HEK293 (cell line): ENCODE measurements at regions not wholly inside any gene's neighbourhood (a gene's known extent, or its start where the extent isn't known, plus 50 kb on each side); places are given as distances from the start of the nearest gene placed in this dataset.

Source experiments
- ATF2 ChIP-seq: fragments of 450-650 bp; formaldehyde crosslinking; IDR thresholded peaks from 2 replicates; pipeline ENCODE4 v1.5.1; 2016; ENCODE audit warnings: missing biosample characterization, missing genetic modification characterization, low read depth
- MEIS1 ChIP-seq: sonication (generic); formaldehyde crosslinking; IDR thresholded peaks from 2 replicates; pipeline ENCODE4 v1.8.1; 2022; ENCODE audit warnings: missing genetic modification reagents, mild to moderate bottlenecking, borderline replicate concordance
- TCF7L2 ChIP-seq: IDR thresholded peaks from 2 replicates; pipeline ENCODE4 v1.6.1; 2011; ENCODE audit warnings: low read depth, mild to moderate bottlenecking, inconsistent platforms, low read length, moderate library complexity, borderline replicate concordance
- YY2 ChIP-seq: fragments of 450-650 bp; formaldehyde crosslinking; IDR thresholded peaks from 2 replicates; pipeline ENCODE4 v1.5.1; 2016; ENCODE audit warnings: missing biosample characterization, missing genetic modification characterization
- ZBTB11 ChIP-seq: fragments of 450-650 bp; formaldehyde crosslinking; conservative IDR thresholded peaks from 2 replicates; pipeline ENCODE4 v1.5.1; 2016; ENCODE audit warnings: low read depth, missing biosample characterization, missing genetic modification characterization
- ZEB2 ChIP-seq: fragments of 450-650 bp; formaldehyde crosslinking; IDR thresholded peaks from 2 replicates; pipeline ENCODE4 v1.5.1; 2016; ENCODE audit warnings: missing biosample characterization, missing genetic modification characterization
- ZNF121 ChIP-seq: fragments of 450-650 bp; formaldehyde crosslinking; IDR thresholded peaks from 2 replicates; pipeline ENCODE4 v1.5.1; 2016; ENCODE audit warnings: missing biosample characterization, missing genetic modification characterization
- ZNF18 ChIP-seq: fragments of 450-650 bp; formaldehyde crosslinking; IDR thresholded peaks from 2 replicates; pipeline ENCODE4 v1.5.1; 2016; ENCODE audit warnings: missing biosample characterization, missing genetic modification characterization
- ZNF48 ChIP-seq: fragments of 450-650 bp; formaldehyde crosslinking; IDR thresholded peaks from 2 replicates; pipeline ENCODE4 v1.5.1; 2016; ENCODE audit warnings: missing biosample characterization, missing genetic modification characterization
- ZNF514 ChIP-seq: fragments of 450-650 bp; formaldehyde crosslinking; IDR thresholded peaks from 2 replicates; pipeline ENCODE4 v1.5.1; 2016; ENCODE audit warnings: missing biosample characterization, missing genetic modification characterization
- ZNF660 ChIP-seq: fragments of 450-650 bp; IDR thresholded peaks from 2 replicates; pipeline ENCODE4 v1.5.1; 2018; ENCODE audit warnings: missing biosample characterization, mild to moderate bottlenecking, missing genetic modification characterization
- ZNF777 ChIP-seq: fragments of 450-650 bp; formaldehyde crosslinking; IDR thresholded peaks from 2 replicates; pipeline ENCODE4 v1.5.1; 2017; ENCODE audit warnings: missing biosample characterization, missing genetic modification characterization, borderline replicate concordance
- ZXDB ChIP-seq: fragments of 450-650 bp; formaldehyde crosslinking; IDR thresholded peaks from 2 replicates; pipeline ENCODE4 v1.5.1; 2016; ENCODE audit warnings: missing biosample characterization, missing genetic modification characterization
- TF ChIP-seq, protein P1 (sequence below): fragments of 450-650 bp; formaldehyde crosslinking; IDR thresholded peaks from 2 replicates; pipeline ENCODE4 v1.5.1; 2016; ENCODE audit warnings: missing biosample characterization, missing genetic modification characterization

DNA sequence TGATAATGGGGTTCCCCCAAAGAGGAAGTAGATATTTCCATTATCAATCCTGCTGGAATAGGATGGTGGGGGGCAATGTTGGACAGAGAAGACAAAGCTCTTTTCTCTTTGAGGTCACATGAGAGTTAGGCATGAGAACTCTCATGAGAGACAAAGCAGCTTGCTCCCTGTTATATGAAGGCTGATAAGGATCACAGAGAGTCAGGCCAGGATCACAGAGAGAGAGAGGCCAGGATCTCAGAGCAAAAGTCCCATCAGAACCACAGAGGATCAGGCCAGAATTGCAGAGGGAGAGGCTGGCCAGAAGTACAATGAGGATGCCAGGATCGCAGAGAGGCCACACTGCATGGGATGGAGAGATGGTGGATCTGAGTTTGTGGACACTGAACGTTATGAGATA lies 457.1 kb downstream of the LPIN1 start:
- TF ChIP-seq ZNF514 (tag by site-specific recombination) (no peak), MEIS1 (CRISPR knock-in tag) (no peak), ZNF660 (tag by site-specific recombination) (no peak), ZNF121 (tag by site-specific recombination) (no peak), ATF2 (no peak), ZNF777 (tag by site-specific recombination) (no peak), ZXDB (tag by site-specific recombination) (no peak), ZNF48 (no peak), ZBTB11 (no peak), ZEB2 (no peak), YY2 (no peak), TCF7L2 (no peak), ZNF18 (tag by site-specific recombination) (no peak)
- TF ChIP-seq, protein P1, sequence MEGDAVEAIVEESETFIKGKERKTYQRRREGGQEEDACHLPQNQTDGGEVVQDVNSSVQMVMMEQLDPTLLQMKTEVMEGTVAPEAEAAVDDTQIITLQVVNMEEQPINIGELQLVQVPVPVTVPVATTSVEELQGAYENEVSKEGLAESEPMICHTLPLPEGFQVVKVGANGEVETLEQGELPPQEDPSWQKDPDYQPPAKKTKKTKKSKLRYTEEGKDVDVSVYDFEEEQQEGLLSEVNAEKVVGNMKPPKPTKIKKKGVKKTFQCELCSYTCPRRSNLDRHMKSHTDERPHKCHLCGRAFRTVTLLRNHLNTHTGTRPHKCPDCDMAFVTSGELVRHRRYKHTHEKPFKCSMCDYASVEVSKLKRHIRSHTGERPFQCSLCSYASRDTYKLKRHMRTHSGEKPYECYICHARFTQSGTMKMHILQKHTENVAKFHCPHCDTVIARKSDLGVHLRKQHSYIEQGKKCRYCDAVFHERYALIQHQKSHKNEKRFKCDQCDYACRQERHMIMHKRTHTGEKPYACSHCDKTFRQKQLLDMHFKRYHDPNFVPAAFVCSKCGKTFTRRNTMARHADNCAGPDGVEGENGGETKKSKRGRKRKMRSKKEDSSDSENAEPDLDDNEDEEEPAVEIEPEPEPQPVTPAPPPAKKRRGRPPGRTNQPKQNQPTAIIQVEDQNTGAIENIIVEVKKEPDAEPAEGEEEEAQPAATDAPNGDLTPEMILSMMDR (tag by site-specific recombination): no peak
